GM21528 (cell line): ENCODE measurements at regions not wholly inside any gene's neighbourhood (a gene's known extent, or its start where the extent isn't known, plus 50 kb on each side); places are given as distances from the start of the nearest gene placed in this dataset.

Experiments
- ATAC-seq: cut with Tn5 transposase; IDR thresholded peaks from one replicate; pipeline ENCODE4 v1.9.1; 2021; ENCODE audit warnings: mild to moderate bottlenecking, moderate library complexity; ENCODE audit not compliant: unreplicated experiment, low FRiP score

GRCh38 chr2:6748406-6749067, 117.2 kb downstream of the CMPK2 start:
- ATAC-seq: no peak

GRCh38 chr2:6749962-6750361, 115.7 kb downstream of the CMPK2 start:
- ATAC-seq: no peak

- no peak for ATAC-seq
Observed at GRCh38 chr2:6750411-6751158, 115.1 kb downstream of the CMPK2 start.

GRCh38 chr2:6754419-6754818, 111.3 kb downstream of the CMPK2 start:
- ATAC-seq: no peak

GRCh38 chr2:6755456-6755855, 110.3 kb downstream of the CMPK2 start:
- no peak for ATAC-seq

- ATAC-seq: no peak
Observed at GRCh38 chr2:6757215-6757614, 108.5 kb downstream of the CMPK2 start.

- no peak for ATAC-seq
Observed at GRCh38 chr2:6759689-6760088, 106.0 kb downstream of the CMPK2 start.

GRCh38 chr2:6760132-6760531, 105.6 kb downstream of the CMPK2 start:
- ATAC-seq: no peak

GRCh38 chr2:6764968-6765723, 100.6 kb downstream of the CMPK2 start:
- ATAC-seq: no peak

GRCh38 chr2:6769346-6769745, 96.4 kb downstream of the CMPK2 start:
- no peak for ATAC-seq

- no peak for ATAC-seq
Observed at GRCh38 chr2:6770006-6770405, 95.7 kb downstream of the CMPK2 start.

- ATAC-seq: no peak
Observed at GRCh38 chr2:6771634-6772611, 93.8 kb downstream of the CMPK2 start.

GRCh38 chr2:6773007-6773693, 92.6 kb downstream of the CMPK2 start:
- peak; percentile 93 for ATAC-seq

- no peak for ATAC-seq
Observed at GRCh38 chr2:6773694-6774044, 92.0 kb downstream of the CMPK2 start.

GRCh38 chr2:6776125-6776524, 89.6 kb downstream of the CMPK2 start:
- ATAC-seq: no peak

- ATAC-seq: no peak
Observed at GRCh38 chr2:6777626-6778025, 88.1 kb downstream of the CMPK2 start.

- ATAC-seq: peak; percentile 86
Observed at GRCh38 chr2:6780765-6781274, 84.9 kb downstream of the CMPK2 start.

- no peak for ATAC-seq
Observed at GRCh38 chr2:6782517-6783237, 83.0 kb downstream of the CMPK2 start.

- ATAC-seq: no peak
Observed at GRCh38 chr2:6783238-6783614, 82.5 kb downstream of the CMPK2 start.
